Lung (tissue), 11 donors: ENCODE measurements at regions not wholly inside any gene's neighbourhood (a gene's known extent, or its start where the extent isn't known, plus 50 kb on each side); places are given as distances from the start of the nearest gene placed in this dataset.
A peak's percentile ranks its signal among the peaks of the same experiment; 100 is the strongest.

Experiments used
- ATAC-seq: fragments of 200-7000 bp; cut with Tn5 transposase; one replicate; pipeline ENCODE4 v1.9.1; 2020; ENCODE audit warnings: moderate number of reproducible peaks; ENCODE audit not compliant: insufficient read depth, low FRiP score
- DNase-seq, 3 donors: peaks; one replicate each; pipeline ENCODE4 v3.0.0-alpha.2; 2013 to 2017
- H3K27ac ChIP-seq, 2 donors: one replicate each; pipeline ENCODE4 v1.5.1; 2013; ENCODE audit warnings: mild to moderate bottlenecking in 2 of 2, moderate library complexity in 2 of 2, control low read depth in 1 of 2, inconsistent platforms in 1 of 2, low read depth in 1 of 2, low read length in 1 of 2
- H3K27me3 ChIP-seq, 3 donors: one replicate each; pipeline ENCODE4 v1.5.1; 2013; ENCODE audit warnings: low read length in 2 of 3; ENCODE audit not compliant: control insufficient read depth in 3 of 3, insufficient read depth in 3 of 3
- H3K36me3 ChIP-seq, 4 donors: one replicate each; pipeline ENCODE4 v1.5.1; 2013; ENCODE audit warnings: low read length in 4 of 4, mild to moderate bottlenecking in 1 of 4, moderate library complexity in 1 of 4; ENCODE audit not compliant: control insufficient read depth in 4 of 4, insufficient read depth in 4 of 4
- H3K4me1 ChIP-seq, 5 donors: one replicate each; pipeline ENCODE4 v1.5.1; 2013; ENCODE audit warnings: low read length in 5 of 5, mild to moderate bottlenecking in 2 of 5, moderate library complexity in 1 of 5; ENCODE audit not compliant: control insufficient read depth in 5 of 5, insufficient read depth in 5 of 5
- H3K4me3 ChIP-seq: one replicate; pipeline ENCODE4 v1.5.1; 2013; ENCODE audit warnings: mild to moderate bottlenecking, control low read depth, moderate library complexity
- H3K9ac ChIP-seq, 2 donors: one replicate each; pipeline ENCODE4 v1.5.1; 2013; ENCODE audit warnings: low read length in 2 of 2, control low read depth in 1 of 2; ENCODE audit not compliant: insufficient read depth in 1 of 2
- H3K9me3 ChIP-seq, 4 donors: one replicate each; pipeline ENCODE4 v1.5.1; 2013; ENCODE audit warnings: low read length in 3 of 4, mild to moderate bottlenecking in 1 of 4, moderate library complexity in 1 of 4; ENCODE audit not compliant: control insufficient read depth in 4 of 4, insufficient read depth in 3 of 4
- WGBS, 2 donors: extraction: QIAGEN DNeasy Blood & Tissue Kit; methylation state at CpG; one replicate each; pipeline ENCODE4 v1.1.7; 2013; 5-methylcytosine and 5-hydroxymethylcytosine counted together
- TF ChIP-seq, protein P1 (sequence below): IDR thresholded peaks from 2 replicates; pipeline ENCODE4 v1.5.1; 2012; ENCODE audit warnings: mild to moderate bottlenecking; ENCODE audit errors: control extremely low read depth, extremely low read depth
- donor health status: control.
- donor health status: control.
- donor health status: Bipolar disorder and iron deficiency.
- donor health status: healthy.
- donor health status: DM: yes; HTN: yes; CAD: no.

DNA sequence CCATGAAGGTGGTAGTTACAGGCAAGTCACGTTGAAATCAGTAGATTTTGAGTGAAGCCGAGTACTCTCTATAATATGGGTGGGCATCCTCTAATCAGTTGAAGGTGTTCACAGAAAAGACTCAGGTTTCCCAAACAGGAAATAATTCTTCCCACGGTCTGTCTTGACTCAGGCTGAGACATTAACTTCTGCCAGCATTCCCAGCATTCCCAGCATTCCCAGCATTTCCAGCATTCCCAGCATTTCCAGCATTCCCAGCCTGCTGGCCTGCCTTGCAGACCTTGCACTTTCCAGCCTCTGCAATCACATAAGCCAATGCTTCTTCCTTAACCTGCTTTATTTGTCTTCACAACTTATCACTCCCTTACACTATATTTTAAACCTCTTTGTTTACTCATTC lies 542.3 kb upstream of the ROBO2 start:
- DNase-seq (no peak), ATAC-seq (no peak)
- H3K4me3 ChIP-seq, result no peak overlapping the region
- H3K9ac ChIP-seq, result no peak overlapping the region
- peaks cover 0 to 2% (median 0%) of the 10 kb centered on the region in 5 donors for H3K4me1 ChIP-seq
- H3K27ac ChIP-seq, result no peak overlapping the region
- no peaks in the 10 kb centered on the region for H3K36me3 ChIP-seq
- WGBS, 2 donors, result 66 to 68% methylated on average over 3 of the region's 3 CpGs
- TF ChIP-seq, protein P1, sequence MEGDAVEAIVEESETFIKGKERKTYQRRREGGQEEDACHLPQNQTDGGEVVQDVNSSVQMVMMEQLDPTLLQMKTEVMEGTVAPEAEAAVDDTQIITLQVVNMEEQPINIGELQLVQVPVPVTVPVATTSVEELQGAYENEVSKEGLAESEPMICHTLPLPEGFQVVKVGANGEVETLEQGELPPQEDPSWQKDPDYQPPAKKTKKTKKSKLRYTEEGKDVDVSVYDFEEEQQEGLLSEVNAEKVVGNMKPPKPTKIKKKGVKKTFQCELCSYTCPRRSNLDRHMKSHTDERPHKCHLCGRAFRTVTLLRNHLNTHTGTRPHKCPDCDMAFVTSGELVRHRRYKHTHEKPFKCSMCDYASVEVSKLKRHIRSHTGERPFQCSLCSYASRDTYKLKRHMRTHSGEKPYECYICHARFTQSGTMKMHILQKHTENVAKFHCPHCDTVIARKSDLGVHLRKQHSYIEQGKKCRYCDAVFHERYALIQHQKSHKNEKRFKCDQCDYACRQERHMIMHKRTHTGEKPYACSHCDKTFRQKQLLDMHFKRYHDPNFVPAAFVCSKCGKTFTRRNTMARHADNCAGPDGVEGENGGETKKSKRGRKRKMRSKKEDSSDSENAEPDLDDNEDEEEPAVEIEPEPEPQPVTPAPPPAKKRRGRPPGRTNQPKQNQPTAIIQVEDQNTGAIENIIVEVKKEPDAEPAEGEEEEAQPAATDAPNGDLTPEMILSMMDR, result no peak
- no peaks in the 10 kb centered on the region for H3K9me3 ChIP-seq
- H3K27me3 ChIP-seq, result no peaks in the 10 kb centered on the region

DNA sequence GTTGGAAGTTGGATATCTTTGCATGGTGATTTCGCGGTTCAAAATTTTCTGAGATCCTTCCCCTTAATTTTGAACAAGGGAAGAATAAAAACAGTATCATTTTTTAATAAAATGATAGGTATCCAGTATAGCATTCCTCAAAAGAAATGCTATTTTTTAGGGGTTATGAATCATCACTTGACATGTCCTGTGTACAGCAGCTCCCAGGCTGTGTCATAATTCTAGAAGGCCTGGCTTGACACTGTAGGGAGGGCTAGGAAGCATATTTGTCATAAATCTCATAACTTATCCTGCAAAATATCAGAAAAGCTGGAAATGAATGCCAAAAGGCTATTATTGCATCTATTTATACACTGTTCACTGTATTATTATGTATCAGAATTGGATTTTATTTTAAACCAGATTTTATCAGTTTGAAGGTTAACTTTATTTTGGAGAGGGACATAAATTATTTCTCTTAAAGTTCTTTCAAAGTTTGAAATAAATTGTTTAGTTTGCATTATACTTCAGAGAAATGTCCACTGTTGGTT lies 539.1 kb upstream of the ROBO2 start:
- DNase-seq (no peak), ATAC-seq (no peak)
- no peaks in the 10 kb centered on the region for H3K36me3 ChIP-seq
- H3K9me3 ChIP-seq, result no peaks in the 10 kb centered on the region
- no peak overlapping the region for H3K27ac ChIP-seq
- no peaks in the 10 kb centered on the region for H3K27me3 ChIP-seq
- TF ChIP-seq, protein P1, result no peak
- no peak overlapping the region for H3K9ac ChIP-seq
- 93 to 96% methylated on average over 2 of the region's 2 CpGs for WGBS, 2 donors
- H3K4me1 ChIP-seq, result peaks cover 0 to 5% (median 0%) of the 10 kb centered on the region in 5 donors
- H3K4me3 ChIP-seq, result no peak overlapping the region

DNA sequence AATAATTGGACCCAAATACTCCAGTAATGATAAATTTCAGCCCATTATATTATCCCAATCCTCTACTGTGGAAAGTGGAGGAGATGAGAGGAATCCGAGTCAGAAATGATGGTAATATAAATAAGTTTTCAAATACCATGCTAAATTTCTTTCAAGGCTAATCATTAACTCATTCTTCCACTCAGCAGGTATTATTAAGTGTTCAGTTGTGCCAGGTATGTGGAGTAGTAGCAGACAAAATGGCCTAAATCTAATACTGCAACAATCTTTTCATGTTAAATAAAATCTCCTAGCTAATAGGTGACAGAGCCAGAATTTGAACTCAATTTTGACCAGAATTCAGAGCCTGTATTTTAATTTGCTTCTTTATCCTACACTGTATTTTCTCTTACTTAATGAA lies 538.6 kb upstream of the ROBO2 start:
- Histone ChIP-seq H3K27ac (no peak overlapping the region), H3K9me3 (no peaks in the 10 kb centered on the region), H3K27me3 (no peaks in the 10 kb centered on the region), H3K4me3 (no peak overlapping the region), H3K4me1 (peaks cover 0 to 5% (median 0%) of the 10 kb centered on the region in 5 donors), H3K36me3 (no peaks in the 10 kb centered on the region), H3K9ac (no peak overlapping the region)
- ATAC-seq (no peak), DNase-seq (peak in 2 of 3 donors; percentile 11 to 46)
- TF ChIP-seq, protein P1, result no peak
- 45 to 68% methylated on average over 1 of the region's 1 CpG for WGBS, 2 donors

DNA sequence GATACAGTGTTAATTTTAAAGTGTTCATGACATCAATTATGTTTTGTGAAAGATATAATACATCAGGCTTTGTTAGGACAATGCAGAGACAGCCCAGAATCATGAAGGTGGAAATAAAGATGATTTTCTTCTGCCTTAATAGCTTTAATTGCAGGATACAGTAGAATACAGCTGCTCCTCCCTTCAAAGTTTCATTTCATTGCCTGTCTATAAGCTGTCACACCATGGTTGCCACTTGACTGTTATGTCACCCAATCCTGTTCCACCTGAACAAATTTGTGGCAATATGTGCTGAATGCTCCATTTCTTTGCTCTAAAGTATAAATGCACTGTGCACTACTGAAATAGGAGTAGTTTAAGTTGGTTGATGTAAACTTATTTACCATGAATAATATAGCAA lies 537.8 kb upstream of the ROBO2 start:
- H3K27me3 ChIP-seq, result no peaks in the 10 kb centered on the region
- no peak overlapping the region for H3K27ac ChIP-seq
- H3K4me1 ChIP-seq, result peaks cover 0 to 5% (median 0%) of the 10 kb centered on the region in 5 donors
- no peaks in the 10 kb centered on the region for H3K36me3 ChIP-seq
- DNase-seq (no peak), ATAC-seq (no peak)
- TF ChIP-seq, protein P1, result no peak
- no peaks in the 10 kb centered on the region for H3K9me3 ChIP-seq
- H3K4me3 ChIP-seq, result no peak overlapping the region
- no peak overlapping the region for H3K9ac ChIP-seq
